ENCODE measurements at regions not wholly inside any gene's neighbourhood (a gene's known extent, or its start where the extent isn't known, plus 50 kb on each side); places are given as distances from the start of the nearest gene placed in this dataset.
A peak's percentile ranks its signal among the peaks of the same experiment; 100 is the strongest.

- intact Hi-C loops (cut with DNase I), result no loop called here
- ATAC-seq, result no peak
These were observed 133.8 kb upstream of the PTPN1 start for GRCh38 chr20:50376179-50376887.

GRCh38 chr20:50376888-50377459, 133.2 kb upstream of the PTPN1 start:
- DNase-seq (ENCODE audit: low spot score) (no peak), ATAC-seq (no peak)
- intact Hi-C loops (cut with DNase I), result no loop called here

More at GRCh38 chr20:50376179-50376887, 133.8 kb upstream of the PTPN1 start:
- no peak for DNase-seq (ENCODE audit: low spot score)

GRCh38 chr20:50378170-50379000, 131.8 kb upstream of the PTPN1 start:
- no peak for ATAC-seq
- DNase-seq (ENCODE audit: low spot score), result no peak
- intact Hi-C loops (cut with DNase I), result no loop called here

- intact Hi-C loops (cut with DNase I), result no loop called here
- peak; percentile 92 for ATAC-seq
- peak; percentile 89 for DNase-seq (ENCODE audit: low spot score)
These were observed 130.9 kb upstream of the PTPN1 start for GRCh38 chr20:50379049-50379990.

GRCh38 chr20:50379991-50380696, 130.0 kb upstream of the PTPN1 start:
- no peak for DNase-seq (ENCODE audit: low spot score)
- intact Hi-C loops (cut with DNase I), result no loop called here
- peak; percentile 3 for ATAC-seq

- intact Hi-C loops (cut with DNase I), result no loop called here
- DNase-seq (ENCODE audit: low spot score), result no peak
- peak; percentile 57 for ATAC-seq
These were observed 129.5 kb upstream of the PTPN1 start for GRCh38 chr20:50380697-50381040.

GRCh38 chr20:50381075-50381732, 129.0 kb upstream of the PTPN1 start:
- DNase-seq (ENCODE audit: low spot score) (no peak), ATAC-seq (no peak)
- intact Hi-C loops (cut with DNase I), result no loop called here

GRCh38 chr20:50381771-50382593, 128.2 kb upstream of the PTPN1 start:
- intact Hi-C loops (cut with DNase I), result no loop called here
- DNase-seq (ENCODE audit: low spot score) (no peak), ATAC-seq (no peak)

- intact Hi-C loops (cut with DNase I), result no loop called here
- ATAC-seq, result no peak
- DNase-seq (ENCODE audit: low spot score), result no peak
These were observed 124.2 kb upstream of the PTPN1 start for GRCh38 chr20:50385733-50386640.

- DNase-seq (ENCODE audit: low spot score), result no peak
- intact Hi-C loops (cut with DNase I), result no loop called here
- no peak for ATAC-seq
These were observed 123.6 kb upstream of the PTPN1 start for GRCh38 chr20:50386641-50386960.

- intact Hi-C loops (cut with DNase I), result no loop called here
- ATAC-seq (no peak), DNase-seq (ENCODE audit: low spot score) (no peak)
These were observed 122.8 kb upstream of the PTPN1 start for GRCh38 chr20:50387218-50387995.

- intact Hi-C loops (cut with DNase I), result no loop called here
- DNase-seq (ENCODE audit: low spot score) (no peak), ATAC-seq (no peak)
These were observed 122.2 kb upstream of the PTPN1 start for GRCh38 chr20:50387996-50388332.

- DNase-seq (ENCODE audit: low spot score) (no peak), ATAC-seq (no peak)
- intact Hi-C loops (cut with DNase I), result no loop called here
These were observed 121.3 kb upstream of the PTPN1 start for GRCh38 chr20:50388733-50389437.

- ATAC-seq (no peak), DNase-seq (ENCODE audit: low spot score) (no peak)
- intact Hi-C loops (cut with DNase I), result no loop called here
These were observed 120.8 kb upstream of the PTPN1 start for GRCh38 chr20:50389438-50389807.
